Astrocyte of the spinal cord (primary cell): ENCODE measurements at regions not wholly inside any gene's neighbourhood (a gene's known extent, or its start where the extent isn't known, plus 50 kb on each side); places are given as distances from the start of the nearest gene placed in this dataset.
A peak's percentile ranks its signal among the peaks of the same experiment; 100 is the strongest.

ENCODE experiments used
- DNase-seq: peaks from one replicate; pipeline ENCODE4 v3.0.0; 2011; ENCODE audit warnings: low read depth, low spot score
- H3K4me3 ChIP-seq: 2 replicates; pipeline ENCODE4 v1.5.1; 2011; ENCODE audit warnings: low read depth, mild to moderate bottlenecking, low read length, moderate library complexity
- CTCF ChIP-seq: IDR thresholded peaks from 2 replicates; pipeline ENCODE4 v1.5.1; 2012; ENCODE audit warnings: low read depth, mild to moderate bottlenecking, low read length, inconsistent platforms
- in situ Hi-C: cut with HindIII; loops from 2 replicates; pipeline ENCODE4 v1.10.0; 2017; ENCODE audit warnings: low sequenced_read_pairs

GRCh38 chr4:54959131-54959530, 166.3 kb downstream of the KDR start:
- in situ Hi-C loops, result no loop called here
- no peak for TF ChIP-seq CTCF
- no peak for DNase-seq

GRCh38 chr4:54958236-54958635, 167.2 kb downstream of the KDR start:
- TF ChIP-seq CTCF, result no peak
- in situ Hi-C loops, result no loop called here

More at GRCh38 chr4:54959131-54959530, 166.3 kb downstream of the KDR start:
- H3K4me3 ChIP-seq, result no peak overlapping the region

DNA sequence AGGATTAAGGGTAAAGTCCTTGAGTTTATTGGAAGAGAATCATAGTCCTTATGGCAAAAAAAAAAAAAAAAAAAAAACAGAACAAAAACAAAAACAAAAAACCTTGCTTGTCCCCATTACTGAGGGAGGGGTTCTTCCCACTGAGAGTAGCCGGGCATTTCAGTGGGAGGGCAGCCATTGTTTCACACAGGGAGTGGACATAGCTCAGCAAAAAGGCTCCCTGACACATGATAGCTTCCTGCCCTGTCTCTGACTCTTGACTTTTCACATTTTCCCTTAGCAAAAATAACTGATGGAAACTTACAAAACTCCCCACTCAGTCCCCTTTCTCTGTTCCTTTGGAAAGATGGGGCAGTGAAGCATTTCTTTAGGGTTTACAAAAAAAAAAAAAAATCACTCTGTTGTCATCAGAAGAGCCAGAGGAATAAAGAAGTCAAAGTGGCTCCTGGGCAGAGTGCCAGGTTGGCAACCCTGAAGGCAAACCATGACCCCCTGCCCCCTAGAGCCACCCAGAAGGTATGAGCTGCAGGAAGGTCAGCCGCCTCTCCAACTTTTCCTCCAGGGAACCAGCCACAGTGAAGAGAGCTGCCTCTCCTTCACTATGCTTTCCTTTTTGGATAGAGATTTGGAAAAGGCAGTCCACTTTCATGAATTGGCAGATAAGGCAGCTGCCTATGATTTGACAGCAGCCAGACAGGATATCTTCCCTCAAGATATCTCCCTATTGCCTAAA, 170.6 kb downstream of the KDR start:
- in situ Hi-C loops, result no loop called here
- no peak overlapping the region for H3K4me3 ChIP-seq

More at GRCh38 chr4:54958236-54958635, 167.2 kb downstream of the KDR start:
- DNase-seq, result no peak
- H3K4me3 ChIP-seq, result no peak overlapping the region

DNA sequence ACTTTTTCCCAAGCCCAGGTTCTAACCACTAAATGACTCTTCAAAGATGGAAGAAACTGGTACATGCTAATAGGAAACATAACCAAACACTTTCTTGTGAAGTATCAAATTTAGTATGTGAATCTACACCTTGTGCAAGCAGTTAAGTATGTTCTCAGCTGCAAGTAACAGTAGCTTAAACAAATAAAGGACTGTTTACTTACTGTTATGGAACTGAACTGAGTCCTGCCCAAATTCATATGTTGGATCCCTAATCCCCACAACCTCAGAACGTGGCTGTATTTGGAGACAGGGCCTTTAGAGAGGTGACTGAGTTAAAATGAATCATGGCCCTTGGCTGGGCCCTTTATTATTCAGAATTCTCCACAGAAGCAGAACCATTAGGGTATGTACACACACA, 178.7 kb downstream of the KDR start:
- no peak overlapping the region for H3K4me3 ChIP-seq
- no peak for TF ChIP-seq CTCF
- no peak for DNase-seq
- in situ Hi-C loops, result no loop called here

More for the DNA sequence above, 170.6 kb downstream of the KDR start:
- DNase-seq, result no peak
- no peak for TF ChIP-seq CTCF

DNA sequence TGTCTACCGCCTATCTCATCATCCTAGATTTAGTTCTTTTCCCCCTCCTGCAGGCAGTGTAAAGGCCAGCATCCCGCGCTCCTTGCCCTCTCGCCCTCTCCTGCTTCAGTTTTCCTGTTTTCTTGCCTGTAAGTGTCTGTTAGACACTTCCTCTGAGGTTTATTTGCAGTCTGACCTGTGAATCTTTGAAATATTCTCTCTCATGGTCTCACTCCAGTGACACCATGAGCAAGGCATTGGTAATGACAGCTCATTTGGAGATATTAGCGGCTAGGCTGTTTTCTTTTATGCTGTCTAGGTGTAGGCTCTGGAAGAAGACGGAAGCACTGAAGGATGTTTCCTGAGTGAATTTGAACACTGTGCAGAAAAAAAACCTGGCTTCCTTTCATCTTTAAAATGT, 179.6 kb downstream of the KDR start:
- in situ Hi-C loops, result no loop called here
- peak; percentile 12 for TF ChIP-seq CTCF
- H3K4me3 ChIP-seq, result no peak overlapping the region
- no peak for DNase-seq

DNA sequence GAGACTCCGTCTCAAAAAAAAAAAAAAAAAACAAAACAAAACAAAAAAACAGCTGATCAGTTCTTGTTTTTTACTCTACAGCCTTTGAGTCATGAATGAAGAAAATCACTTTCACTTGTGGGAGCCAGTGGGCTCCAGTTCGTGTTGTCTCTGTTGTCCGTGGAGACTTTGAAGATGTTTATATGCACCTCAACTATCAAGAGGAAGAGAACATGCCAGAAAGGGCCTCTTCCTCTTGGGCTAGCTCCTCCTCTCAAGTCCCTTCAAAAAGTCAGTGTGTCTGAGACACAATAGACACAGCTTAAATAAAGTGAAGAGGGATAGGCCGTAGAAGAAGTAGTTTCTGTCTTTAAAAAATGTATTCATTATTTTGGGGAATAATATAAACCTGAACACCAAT, 182.7 kb downstream of the KDR start:
- in situ Hi-C loops, result no loop called here
- DNase-seq, result no peak
- no peak overlapping the region for H3K4me3 ChIP-seq
- no peak for TF ChIP-seq CTCF
